ENCODE measurements at regions not wholly inside any gene's neighbourhood (a gene's known extent, or its start where the extent isn't known, plus 50 kb on each side); places are given as distances from the start of the nearest gene placed in this dataset.

DNA sequence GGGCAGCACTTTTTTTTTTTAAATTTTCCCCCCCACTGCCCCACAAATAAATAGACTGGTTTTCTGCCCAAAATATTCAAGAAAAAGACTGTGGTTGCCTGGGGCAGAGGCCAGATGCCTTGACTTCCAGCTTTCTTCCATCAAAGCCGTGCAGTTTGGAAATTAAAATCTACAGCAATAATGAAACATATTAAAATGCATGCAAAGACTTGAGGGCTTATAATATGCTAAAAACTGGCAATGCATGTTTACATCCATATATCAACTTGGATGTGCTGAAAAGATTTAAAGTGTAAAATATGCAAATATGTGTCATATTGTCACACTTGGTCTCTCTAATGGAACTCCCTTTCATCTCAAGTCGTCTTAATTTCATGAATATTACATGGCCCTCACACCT lies 2036.2 kb upstream of the PIK3C3 start:
- 73 to 86% methylated on average over 2 of the region's 2 CpGs for WGBS, 2 donors
- H3K4me1 ChIP-seq, result no peaks in the 10 kb centered on the region

DNA sequence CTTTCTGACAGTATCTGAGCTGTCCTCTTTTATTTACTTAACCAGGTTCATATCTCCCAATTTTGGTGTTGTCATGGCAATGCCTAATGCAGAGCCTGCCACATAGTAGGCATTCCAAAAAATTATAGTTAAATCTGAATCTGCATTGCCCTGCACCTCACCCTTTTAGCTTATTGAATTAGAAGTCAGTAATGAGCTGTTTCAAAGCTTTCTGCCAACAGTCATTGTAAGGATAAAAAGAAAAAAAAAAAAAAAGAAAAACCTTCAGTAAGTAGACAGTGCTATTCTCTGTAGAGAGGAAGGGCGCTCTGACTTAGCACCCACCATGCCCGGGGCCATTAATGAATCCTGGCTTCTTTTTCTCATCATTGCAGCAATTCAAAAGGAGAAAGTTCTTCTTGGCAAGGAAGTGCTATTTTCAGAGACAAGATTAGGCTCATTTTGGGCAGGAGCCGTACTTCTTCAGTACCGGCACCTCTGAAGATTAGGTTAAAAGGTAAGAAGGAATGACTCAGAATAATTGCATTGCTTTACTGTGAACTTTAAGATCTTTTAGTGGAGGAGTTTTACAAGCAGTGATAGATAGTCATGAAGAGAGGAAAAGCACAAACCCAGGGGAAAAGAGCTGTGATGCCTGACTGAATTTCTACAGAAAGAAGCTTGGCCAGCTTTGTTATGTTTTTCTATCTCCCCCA lies 2041.2 kb upstream of the PIK3C3 start:
- Histone ChIP-seq H3K36me3 (no peaks in the 10 kb centered on the region), H3K4me1 (no peaks in the 10 kb centered on the region), H3K27me3 (no peaks in the 10 kb centered on the region), H3K4me3 (no peak overlapping the region), H3K9me3 (no peaks in the 10 kb centered on the region), H3K27ac (no peak overlapping the region)
- no peak for ATAC-seq (ENCODE audit: low FRiP score in 2 of 2)
- TF ChIP-seq POLR2A (IDR thresholded peaks at IDR 0.05), result no peak
- 82 to 85% methylated on average over 4 of the region's 4 CpGs for WGBS, 2 donors
- no peak for DNase-seq

More for the DNA sequence above, 2036.2 kb upstream of the PIK3C3 start:
- Histone ChIP-seq H3K4me3 (no peak overlapping the region), H3K9me3 (no peaks in the 10 kb centered on the region), H3K27me3 (no peaks in the 10 kb centered on the region), H3K36me3 (no peaks in the 10 kb centered on the region), H3K27ac (no peak overlapping the region)
- TF ChIP-seq POLR2AphosphoS5 (IDR thresholded peaks at IDR 0.05) (no peak), EP300 (IDR thresholded peaks at IDR 0.05) (no peak), POLR2A (IDR thresholded peaks at IDR 0.05) (no peak)
- TF ChIP-seq, protein P1, sequence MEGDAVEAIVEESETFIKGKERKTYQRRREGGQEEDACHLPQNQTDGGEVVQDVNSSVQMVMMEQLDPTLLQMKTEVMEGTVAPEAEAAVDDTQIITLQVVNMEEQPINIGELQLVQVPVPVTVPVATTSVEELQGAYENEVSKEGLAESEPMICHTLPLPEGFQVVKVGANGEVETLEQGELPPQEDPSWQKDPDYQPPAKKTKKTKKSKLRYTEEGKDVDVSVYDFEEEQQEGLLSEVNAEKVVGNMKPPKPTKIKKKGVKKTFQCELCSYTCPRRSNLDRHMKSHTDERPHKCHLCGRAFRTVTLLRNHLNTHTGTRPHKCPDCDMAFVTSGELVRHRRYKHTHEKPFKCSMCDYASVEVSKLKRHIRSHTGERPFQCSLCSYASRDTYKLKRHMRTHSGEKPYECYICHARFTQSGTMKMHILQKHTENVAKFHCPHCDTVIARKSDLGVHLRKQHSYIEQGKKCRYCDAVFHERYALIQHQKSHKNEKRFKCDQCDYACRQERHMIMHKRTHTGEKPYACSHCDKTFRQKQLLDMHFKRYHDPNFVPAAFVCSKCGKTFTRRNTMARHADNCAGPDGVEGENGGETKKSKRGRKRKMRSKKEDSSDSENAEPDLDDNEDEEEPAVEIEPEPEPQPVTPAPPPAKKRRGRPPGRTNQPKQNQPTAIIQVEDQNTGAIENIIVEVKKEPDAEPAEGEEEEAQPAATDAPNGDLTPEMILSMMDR (IDR thresholded peaks at IDR 0.05), result no peak
- no peak for ATAC-seq (ENCODE audit: low FRiP score in 2 of 2)
- no peak for DNase-seq

DNA sequence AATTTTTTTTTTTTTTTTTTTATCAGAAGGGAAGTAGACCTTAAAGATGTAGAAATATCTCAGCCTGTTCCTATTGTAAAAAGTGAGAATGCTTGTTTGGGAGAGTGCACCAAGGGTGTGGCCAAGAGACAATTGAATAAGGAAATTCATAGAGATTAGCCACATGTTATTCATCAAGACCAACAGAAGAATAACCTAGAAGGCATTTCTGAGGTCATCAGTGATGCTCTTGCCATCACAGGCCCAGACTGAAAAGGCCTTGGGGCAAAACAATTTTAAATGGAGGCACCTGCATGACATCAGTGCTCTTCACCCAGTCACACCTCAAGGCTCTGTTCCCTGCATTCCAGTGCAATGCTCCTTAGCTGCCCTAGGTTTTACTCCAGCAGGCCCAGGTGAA lies 2043.3 kb upstream of the PIK3C3 start:
- ATAC-seq (ENCODE audit: low FRiP score in 2 of 2), result no peak
- no peaks in the 10 kb centered on the region for H3K27me3 ChIP-seq
- no peaks in the 10 kb centered on the region for H3K4me1 ChIP-seq
- no peak for TF ChIP-seq POLR2AphosphoS5 (IDR thresholded peaks at IDR 0.05)
- TF ChIP-seq, protein P1 (IDR thresholded peaks at IDR 0.05), result no peak
- no peak for TF ChIP-seq EP300 (IDR thresholded peaks at IDR 0.05)
- no peak for TF ChIP-seq POLR2A (IDR thresholded peaks at IDR 0.05)
- no peak overlapping the region for H3K4me3 ChIP-seq
- H3K36me3 ChIP-seq, result no peaks in the 10 kb centered on the region
- no peak for DNase-seq
- H3K27ac ChIP-seq, result no peak overlapping the region
- H3K9me3 ChIP-seq, result no peaks in the 10 kb centered on the region

DNA sequence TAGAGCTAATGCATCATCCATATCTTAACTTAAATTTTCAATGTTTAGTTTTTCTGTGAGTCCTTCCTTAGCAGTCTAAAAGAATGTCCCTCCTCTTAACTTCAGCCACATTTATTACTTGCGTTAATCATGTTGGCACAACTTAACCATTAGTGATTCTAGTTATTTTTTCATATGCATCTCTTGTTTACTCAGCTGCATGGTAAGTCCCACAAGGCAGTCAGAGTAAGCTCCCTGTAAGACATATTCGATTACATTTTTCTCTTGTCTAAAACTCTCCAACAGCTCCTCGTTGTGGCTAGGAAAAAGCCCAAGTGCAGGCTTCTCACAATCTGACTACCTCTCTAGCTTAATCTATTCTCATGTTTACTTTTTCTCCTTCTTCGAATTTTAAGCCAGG lies 2045.3 kb upstream of the PIK3C3 start:
- Histone ChIP-seq H3K27me3 (no peaks in the 10 kb centered on the region), H3K4me3 (no peak overlapping the region), H3K27ac (no peak overlapping the region), H3K9me3 (no peaks in the 10 kb centered on the region), H3K36me3 (no peaks in the 10 kb centered on the region), H3K4me1 (no peaks in the 10 kb centered on the region)
- TF ChIP-seq POLR2A (IDR thresholded peaks at IDR 0.05) (no peak), EP300 (IDR thresholded peaks at IDR 0.05) (no peak), POLR2AphosphoS5 (IDR thresholded peaks at IDR 0.05) (no peak)
- TF ChIP-seq, protein P1 (IDR thresholded peaks at IDR 0.05), result no peak
- 52 to 65% methylated on average over 4 of the region's 4 CpGs for WGBS, 2 donors
- ATAC-seq (ENCODE audit: low FRiP score in 2 of 2), result no peak
- DNase-seq, result no peak

DNA sequence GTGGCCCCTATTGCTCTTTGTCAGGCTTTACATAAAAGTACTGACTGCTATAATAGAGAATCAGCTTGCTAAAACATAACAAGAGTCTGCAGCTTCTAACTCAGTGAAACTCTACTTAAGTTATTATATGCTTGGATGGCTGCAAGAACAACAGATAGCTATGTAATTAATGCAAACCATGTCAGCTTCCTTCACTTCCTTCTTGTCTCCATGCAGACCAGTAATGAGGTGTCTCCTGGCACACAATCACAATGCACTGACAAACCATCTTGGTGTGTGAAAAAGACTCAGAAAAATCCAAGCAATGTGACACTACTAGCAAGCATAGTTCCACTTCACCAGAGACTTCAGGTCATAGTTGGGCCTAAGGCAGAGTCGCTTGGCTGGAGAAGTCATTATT lies 2068.9 kb upstream of the PIK3C3 start:
- 68 to 89% methylated on average over 1 of the region's 1 CpG for WGBS, 2 donors
- no peaks in the 10 kb centered on the region for H3K27me3 ChIP-seq
- TF ChIP-seq POLR2A (IDR thresholded peaks at IDR 0.05), result no peak
- no peak for ATAC-seq (ENCODE audit: low FRiP score in 2 of 2)
- H3K4me1 ChIP-seq, result no peaks in the 10 kb centered on the region
- no peak overlapping the region for H3K27ac ChIP-seq
- H3K9me3 ChIP-seq, result no peaks in the 10 kb centered on the region
- H3K4me3 ChIP-seq, result no peak overlapping the region
- DNase-seq, result no peak
- H3K36me3 ChIP-seq, result no peaks in the 10 kb centered on the region

DNA sequence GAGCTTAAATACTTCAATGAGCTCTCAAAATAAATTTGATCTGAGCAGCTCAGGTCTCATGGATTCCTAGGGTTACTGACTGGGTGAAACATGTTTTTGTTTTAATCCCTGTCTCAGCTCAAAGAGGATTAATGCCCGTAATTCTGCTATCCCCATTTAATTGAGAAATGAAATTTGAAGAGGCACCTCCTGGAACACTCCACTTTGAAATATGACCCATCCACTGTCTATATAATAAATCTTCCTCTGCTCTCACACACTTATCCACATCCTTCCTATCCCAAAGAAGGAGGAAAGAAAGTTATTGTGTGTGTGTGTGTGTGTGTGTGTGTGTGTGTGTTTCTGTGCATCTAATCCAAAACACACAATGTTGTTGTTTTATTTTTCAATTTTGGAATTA lies 2082.4 kb upstream of the PIK3C3 start:
- Histone ChIP-seq H3K9me3 (no peaks in the 10 kb centered on the region), H3K27me3 (no peaks in the 10 kb centered on the region), H3K4me3 (no peak overlapping the region), H3K36me3 (no peaks in the 10 kb centered on the region), H3K4me1 (no peaks in the 10 kb centered on the region), H3K27ac (no peak overlapping the region)
- TF ChIP-seq, protein P1 (IDR thresholded peaks at IDR 0.05), result no peak
- TF ChIP-seq POLR2AphosphoS5 (IDR thresholded peaks at IDR 0.05) (no peak), EP300 (IDR thresholded peaks at IDR 0.05) (no peak), POLR2A (IDR thresholded peaks at IDR 0.05) (no peak)
- ATAC-seq (ENCODE audit: low FRiP score in 2 of 2) (no peak), DNase-seq (no peak)
- 68 to 82% methylated on average over 1 of the region's 1 CpG for WGBS, 2 donors
